ENCODE measurements at regions not wholly inside any gene's neighbourhood (a gene's known extent, or its start where the extent isn't known, plus 50 kb on each side); places are given as distances from the start of the nearest gene placed in this dataset.

GRCh38 chr12:62998454-62998853, 63.5 kb upstream of the PPM1H start:
- ATAC-seq (no peak), DNase-seq (no peak)
- intact Hi-C loops (cut with DNase I) = no loop called here
- Histone ChIP-seq H3K36me3 (no peaks in the 10 kb centered on the region), H3K9me3 (no peaks in the 10 kb centered on the region), H3K27me3 (peaks cover 0 to 4% (median 0%) of the 10 kb centered on the region in 9 donors), H3K4me3 (no peak overlapping the region), H3K27ac (no peak overlapping the region), H3K4me1 (no peaks in the 10 kb centered on the region)
- TF ChIP-seq CTCF (IDR thresholded peaks at IDR 0.05) (no peak), POLR2A (IDR thresholded peaks at IDR 0.05) (no peak)
- WGBS, 4 donors = 34 to 61% (median 44%) methylated on average over 1 of the region's 1 CpG

GRCh38 chr12:62995097-62995496, 60.1 kb upstream of the PPM1H start:
- intact Hi-C loops (cut with DNase I) = no loop called here
- no peaks in the 10 kb centered on the region for H3K4me1 ChIP-seq
- no peak for DNase-seq
- H3K9me3 ChIP-seq = peaks cover 0 to 6% (median 0%) of the 10 kb centered on the region in 12 donors
- ATAC-seq = no peak
- no peak overlapping the region for H3K27ac ChIP-seq
- TF ChIP-seq CTCF (IDR thresholded peaks at IDR 0.05) = no peak
- no peak for TF ChIP-seq POLR2A (IDR thresholded peaks at IDR 0.05)
- H3K36me3 ChIP-seq = no peaks in the 10 kb centered on the region
- H3K27me3 ChIP-seq = peaks cover 0 to 4% (median 0%) of the 10 kb centered on the region in 9 donors
- no peak overlapping the region for H3K4me3 ChIP-seq

- intact Hi-C loops (cut with DNase I) = no loop called here
- H3K27ac ChIP-seq = no peak overlapping the region
- DNase-seq = no peak
- 42 to 95% (median 72%) methylated on average over 2 of the region's 2 CpGs for WGBS, 4 donors
- H3K4me3 ChIP-seq = no peak overlapping the region
- no peaks in the 10 kb centered on the region for H3K4me1 ChIP-seq
- H3K27me3 ChIP-seq = no peaks in the 10 kb centered on the region
- ATAC-seq = no peak
- no peak for TF ChIP-seq POLR2A (IDR thresholded peaks at IDR 0.05)
- TF ChIP-seq CTCF (IDR thresholded peaks at IDR 0.05) = no peak
- peaks cover 0 to 17% (median 0%) of the 10 kb centered on the region in 12 donors for H3K9me3 ChIP-seq
- H3K36me3 ChIP-seq = no peaks in the 10 kb centered on the region
These were observed 51.9 kb upstream of the PPM1H start for GRCh38 chr12:62986844-62987243.
